GM23338 (cell line): ENCODE measurements at regions not wholly inside any gene's neighbourhood (a gene's known extent, or its start where the extent isn't known, plus 50 kb on each side); places are given as distances from the start of the nearest gene placed in this dataset.

Source experiments
- ATAC-seq: fragments of 200-7000 bp; cut with Tn5 transposase; 3 replicates; pipeline ENCODE4 v1.9.1; 2020
- DNase-seq: peaks from one replicate; pipeline ENCODE4 v3.0.0-alpha.2; 2015; ENCODE audit warnings: low spot score
- H2AFZ ChIP-seq: fragments of 200-600 bp; sonication (generic); 2 replicates; pipeline ENCODE4 v1.8.0; 2016; ENCODE audit warnings: antibody characterized with exemption, mild to moderate bottlenecking, moderate library complexity
- H3F3A ChIP-seq: fragments of 200-600 bp; sonication (generic); replicated peaks from 2 replicates; pipeline ENCODE4 v1.8.0; 2017; ENCODE audit warnings: antibody characterized with exemption, mixed run types, low read depth
- H3K27ac ChIP-seq: fragments of 200-600 bp; sonication (generic); 2 replicates; pipeline ENCODE4 v1.6.1; 2016; ENCODE audit warnings: low read depth
- H3K27me3 ChIP-seq: fragments of 200-600 bp; sonication (generic); 2 replicates; pipeline ENCODE4 v1.8.0; 2016; ENCODE audit warnings: mild to moderate bottlenecking, mixed run types, moderate library complexity; ENCODE audit not compliant: insufficient read depth
- H3K36me3 ChIP-seq: fragments of 200-600 bp; sonication (generic); 2 replicates; pipeline ENCODE4 v1.8.0; 2016; ENCODE audit warnings: mild to moderate bottlenecking; ENCODE audit not compliant: insufficient read depth
- H3K4me1 ChIP-seq: fragments of 200-600 bp; sonication (generic); 2 replicates; pipeline ENCODE4 v1.8.0; 2016; ENCODE audit warnings: mild to moderate bottlenecking, moderate library complexity; ENCODE audit not compliant: insufficient read depth
- H3K4me2 ChIP-seq: fragments of 200-600 bp; sonication (generic); 2 replicates; pipeline ENCODE4 v1.7.1; 2017; ENCODE audit warnings: mixed run types
- H3K4me3 ChIP-seq: fragments of 200-600 bp; sonication (generic); 2 replicates; pipeline ENCODE4 v1.6.1; 2016; ENCODE audit warnings: mixed run types
- H3K79me2 ChIP-seq: fragments of 200-600 bp; sonication (generic); replicated peaks from 2 replicates; pipeline ENCODE4 v1.8.0; 2017; ENCODE audit warnings: mild to moderate bottlenecking; ENCODE audit not compliant: insufficient read depth
- H3K9me2 ChIP-seq: fragments of 200-600 bp; sonication (generic); 2 replicates; pipeline ENCODE4 v1.8.0; 2017; ENCODE audit not compliant: insufficient read depth
- H4K20me1 ChIP-seq: fragments of 200-600 bp; sonication (generic); replicated peaks from 2 replicates; pipeline ENCODE4 v1.8.0; 2017; ENCODE audit warnings: mild to moderate bottlenecking; ENCODE audit not compliant: insufficient read depth
- H3K27ac Mint-ChIP-seq: 2 replicates; pipeline ENCODE4 v1.8.0; 2020; ENCODE audit warnings: inconsistent platforms, mild to moderate bottlenecking, moderate library complexity, mixed read lengths
- H3K27me3 Mint-ChIP-seq: 3 replicates; pipeline ENCODE4 v1.8.0; 2022; ENCODE audit warnings: low read depth, mild to moderate bottlenecking, moderate library complexity, mixed read lengths, inconsistent platforms; ENCODE audit not compliant: insufficient read depth, poor library complexity
- H3K36me3 Mint-ChIP-seq: 3 replicates; pipeline ENCODE4 v1.8.0; 2021; ENCODE audit warnings: low read depth, mild to moderate bottlenecking, inconsistent platforms, moderate library complexity, mixed read lengths
- H3K4me1 Mint-ChIP-seq: 3 replicates; pipeline ENCODE4 v1.8.0; 2020; ENCODE audit warnings: mild to moderate bottlenecking, inconsistent platforms, mixed read lengths
- H3K4me3 Mint-ChIP-seq: 3 replicates; pipeline ENCODE4 v1.8.0; 2021; ENCODE audit warnings: moderate library complexity, mild to moderate bottlenecking, inconsistent platforms, mixed read lengths
- H3K9me3 Mint-ChIP-seq: 3 replicates; pipeline ENCODE4 v1.8.0; 2020; ENCODE audit warnings: moderate library complexity, mild to moderate bottlenecking, inconsistent platforms, mixed read lengths
- CREB1 ChIP-seq: fragments of 250-450 bp; sonication (Bioruptor Pico); IDR thresholded peaks from 2 replicates; pipeline ENCODE4 v1.5.0; 2020; ENCODE audit warnings: low read depth, mild to moderate bottlenecking, moderate library complexity
- CTCF ChIP-seq, 2 experiments: fragments of 200-600 bp in 1 of 2; sonication (generic) in 1 of 2; conservative IDR thresholded peaks; 2 replicates each; pipeline versions ENCODE4 v1.5.1 to v1.6.1; 2016 to 2017; ENCODE audit warnings: antibody characterized with exemption in 2 of 2, low read depth in 2 of 2, mild to moderate bottlenecking in 2 of 2, moderate library complexity in 1 of 2
- ETS1 ChIP-seq: IDR thresholded peaks from 2 replicates; pipeline ENCODE4 v1.6.1; 2016; ENCODE audit warnings: antibody characterized with exemption
- EZH2 ChIP-seq: fragments of 200-600 bp; sonication (generic); IDR thresholded peaks from one replicate; pipeline ENCODE4 v1.8.0; 2017; ENCODE audit warnings: antibody characterized with exemption, mild to moderate bottlenecking, low read depth; ENCODE audit not compliant: unreplicated experiment
- EZH2phosphoT487 ChIP-seq: fragments of 200-600 bp; sonication (generic); IDR thresholded peaks from one replicate; pipeline ENCODE4 v1.8.1; 2018; ENCODE audit warnings: antibody characterized with exemption; ENCODE audit not compliant: unreplicated experiment
- JUNB ChIP-seq: IDR thresholded peaks from one replicate; pipeline ENCODE4 v1.6.1; 2016; ENCODE audit warnings: antibody characterized with exemption; ENCODE audit not compliant: unreplicated experiment
- NANOG ChIP-seq: IDR thresholded peaks from 2 replicates; pipeline ENCODE4 v1.6.1; 2016; ENCODE audit warnings: antibody characterized with exemption, borderline replicate concordance
- STAT1 ChIP-seq: IDR thresholded peaks from one replicate; pipeline ENCODE4 v1.6.1; 2016; ENCODE audit warnings: antibody characterized with exemption; ENCODE audit not compliant: unreplicated experiment
- ZNF114 ChIP-seq: fragments of 250-450 bp; sonication (Bioruptor Pico); IDR thresholded peaks from 2 replicates; pipeline ENCODE4 v1.5.0; 2020; ENCODE audit warnings: mild to moderate bottlenecking, moderate library complexity
- ZNF331 ChIP-seq: fragments of 250-450 bp; sonication (Bioruptor Pico); IDR thresholded peaks from 2 replicates; pipeline ENCODE4 v1.5.0; 2020; ENCODE audit warnings: low read depth, mild to moderate bottlenecking, moderate library complexity
- ZNF462 ChIP-seq: fragments of 250-450 bp; sonication (Bioruptor Pico); IDR thresholded peaks from 2 replicates; pipeline ENCODE4 v1.5.0; 2020; ENCODE audit warnings: mild to moderate bottlenecking, moderate library complexity

- no peak for TF ChIP-seq JUNB
- no peak for TF ChIP-seq CTCF (conservative IDR thresholded peaks at IDR 0.05; ENCODE audit: low read depth in 2 of 2)
- no peak for TF ChIP-seq ETS1
Measured at GRCh38 chr1:96011606-96012005, 710.0 kb upstream of the PTBP2 start (continued).

GRCh38 chr1:96016219-96016618, 705.4 kb upstream of the PTBP2 start:
- no peak overlapping the region for H3K4me3 ChIP-seq
- no peaks in the 10 kb centered on the region for H3K36me3 Mint-ChIP-seq
- no peaks in the 10 kb centered on the region for H3K9me2 ChIP-seq
- no peaks in the 10 kb centered on the region for H3K27me3 Mint-ChIP-seq
- no peak overlapping the region for H3K27ac Mint-ChIP-seq
- no peaks in the 10 kb centered on the region for H3K27me3 ChIP-seq
- ATAC-seq = no peak
- H3K79me2 ChIP-seq = no peaks in the 10 kb centered on the region
- H2AFZ ChIP-seq = no peak overlapping the region
- H3K36me3 ChIP-seq = no peaks in the 10 kb centered on the region
- no peaks in the 10 kb centered on the region for H3K4me1 Mint-ChIP-seq
- no peaks in the 10 kb centered on the region for H4K20me1 ChIP-seq
- H3K4me3 Mint-ChIP-seq = no peak overlapping the region
- H3F3A ChIP-seq = no peaks in the 10 kb centered on the region
- no peak for DNase-seq
- H3K27ac ChIP-seq = no peak overlapping the region
- H3K9me3 Mint-ChIP-seq = no peaks in the 10 kb centered on the region; the same call in 2 of the 3 replicates
- no peak overlapping the region for H3K4me2 ChIP-seq
- H3K4me1 ChIP-seq = no peaks in the 10 kb centered on the region
- no peak for TF ChIP-seq NANOG
- TF ChIP-seq EZH2phosphoT487 = no peak
- TF ChIP-seq STAT1 = no peak
- no peak for TF ChIP-seq CTCF (conservative IDR thresholded peaks at IDR 0.05; ENCODE audit: low read depth in 2 of 2)
- TF ChIP-seq EZH2 = no peak
- no peak for TF ChIP-seq CREB1 (CRISPR knock-in tag)
- no peak for TF ChIP-seq ZNF331
- TF ChIP-seq ZNF462 (CRISPR knock-in tag) = no peak
- no peak for TF ChIP-seq JUNB
- TF ChIP-seq ETS1 = no peak
- TF ChIP-seq ZNF114 (CRISPR knock-in tag) = no peak
